B cell (primary cell): ENCODE measurements at regions not wholly inside any gene's neighbourhood (a gene's known extent, or its start where the extent isn't known, plus 50 kb on each side); places are given as distances from the start of the nearest gene placed in this dataset.

Experiments
- EZH2 ChIP-seq: IDR thresholded peaks from 2 replicates; pipeline ENCODE4 v1.6.1; 2012; ENCODE audit warnings: borderline replicate concordance, low read depth, mild to moderate bottlenecking, moderate library complexity, low read length; ENCODE audit not compliant: insufficient read depth, poor library complexity, severe bottlenecking
- TF ChIP-seq, protein P1 (sequence below): fragments of 200-600 bp; IDR thresholded peaks from one replicate; pipeline ENCODE4 v1.8.0; 2022; ENCODE audit warnings: antibody characterized with exemption, mild to moderate bottlenecking

DNA sequence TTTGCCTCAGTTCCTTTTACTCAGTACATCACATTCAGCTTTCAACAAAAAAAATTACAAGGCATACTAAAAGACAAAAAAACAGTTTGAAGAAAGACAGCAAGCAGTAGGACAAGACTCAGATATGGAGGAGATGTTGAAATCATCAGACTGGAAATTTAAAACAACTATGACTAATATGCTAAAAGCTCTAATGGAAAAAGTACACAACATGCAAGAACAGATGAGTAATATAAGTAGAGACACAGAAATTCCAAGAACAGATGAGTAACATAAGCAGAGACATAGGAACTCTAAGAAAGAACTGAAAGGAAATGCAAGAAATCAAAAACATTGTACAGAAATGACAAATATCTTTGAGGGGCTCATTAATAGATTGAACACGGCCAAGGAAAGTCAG, 402.6 kb downstream of the NEBL start:
- TF ChIP-seq, protein P1, sequence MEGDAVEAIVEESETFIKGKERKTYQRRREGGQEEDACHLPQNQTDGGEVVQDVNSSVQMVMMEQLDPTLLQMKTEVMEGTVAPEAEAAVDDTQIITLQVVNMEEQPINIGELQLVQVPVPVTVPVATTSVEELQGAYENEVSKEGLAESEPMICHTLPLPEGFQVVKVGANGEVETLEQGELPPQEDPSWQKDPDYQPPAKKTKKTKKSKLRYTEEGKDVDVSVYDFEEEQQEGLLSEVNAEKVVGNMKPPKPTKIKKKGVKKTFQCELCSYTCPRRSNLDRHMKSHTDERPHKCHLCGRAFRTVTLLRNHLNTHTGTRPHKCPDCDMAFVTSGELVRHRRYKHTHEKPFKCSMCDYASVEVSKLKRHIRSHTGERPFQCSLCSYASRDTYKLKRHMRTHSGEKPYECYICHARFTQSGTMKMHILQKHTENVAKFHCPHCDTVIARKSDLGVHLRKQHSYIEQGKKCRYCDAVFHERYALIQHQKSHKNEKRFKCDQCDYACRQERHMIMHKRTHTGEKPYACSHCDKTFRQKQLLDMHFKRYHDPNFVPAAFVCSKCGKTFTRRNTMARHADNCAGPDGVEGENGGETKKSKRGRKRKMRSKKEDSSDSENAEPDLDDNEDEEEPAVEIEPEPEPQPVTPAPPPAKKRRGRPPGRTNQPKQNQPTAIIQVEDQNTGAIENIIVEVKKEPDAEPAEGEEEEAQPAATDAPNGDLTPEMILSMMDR, result no peak
- TF ChIP-seq EZH2, result no peak
